Esophagus squamous epithelium (tissue), 4 donors: ENCODE measurements at regions not wholly inside any gene's neighbourhood (a gene's known extent, or its start where the extent isn't known, plus 50 kb on each side); places are given as distances from the start of the nearest gene placed in this dataset.

Source experiments
- POLR2A ChIP-seq, 4 donors: fragments of 450-650 bp; IDR thresholded peaks; one replicate each; pipeline ENCODE4 v1.6.1; 2017; ENCODE audit warnings: antibody characterized with exemption in 4 of 4, mild to moderate bottlenecking in 4 of 4, moderate library complexity in 3 of 4
- TF ChIP-seq, protein P1 (sequence below), 6 experiments: fragments of 450-650 bp in 4 of 6; fragments of 200-600 bp in 2 of 6; sonication (generic) in 2 of 6; IDR thresholded peaks; one replicate each; pipeline ENCODE4 v1.5.1; 2016 to 2019; ENCODE audit warnings: antibody characterized with exemption in 6 of 6, mild to moderate bottlenecking in 4 of 6, moderate library complexity in 4 of 6

DNA sequence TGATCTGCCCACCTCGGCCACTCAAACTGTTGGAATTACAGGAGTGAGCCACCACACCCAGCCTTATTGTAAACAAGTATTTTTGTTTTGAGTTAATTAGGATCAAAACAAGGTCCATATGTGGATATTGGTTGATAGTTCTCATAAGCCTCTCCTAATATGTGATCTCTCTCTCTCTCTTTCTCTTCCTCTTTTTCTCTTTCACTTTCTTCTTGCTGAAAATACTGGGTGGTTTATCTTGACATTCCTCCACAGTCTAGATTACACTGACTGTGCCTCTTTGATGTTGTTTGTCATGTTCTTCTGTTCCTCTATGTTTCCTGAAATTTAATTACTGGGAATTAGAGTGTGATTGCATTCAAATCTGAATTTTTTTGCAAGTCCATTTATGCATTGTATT is 547.5 kb upstream of the NRXN1 start:
- TF ChIP-seq, protein P1, sequence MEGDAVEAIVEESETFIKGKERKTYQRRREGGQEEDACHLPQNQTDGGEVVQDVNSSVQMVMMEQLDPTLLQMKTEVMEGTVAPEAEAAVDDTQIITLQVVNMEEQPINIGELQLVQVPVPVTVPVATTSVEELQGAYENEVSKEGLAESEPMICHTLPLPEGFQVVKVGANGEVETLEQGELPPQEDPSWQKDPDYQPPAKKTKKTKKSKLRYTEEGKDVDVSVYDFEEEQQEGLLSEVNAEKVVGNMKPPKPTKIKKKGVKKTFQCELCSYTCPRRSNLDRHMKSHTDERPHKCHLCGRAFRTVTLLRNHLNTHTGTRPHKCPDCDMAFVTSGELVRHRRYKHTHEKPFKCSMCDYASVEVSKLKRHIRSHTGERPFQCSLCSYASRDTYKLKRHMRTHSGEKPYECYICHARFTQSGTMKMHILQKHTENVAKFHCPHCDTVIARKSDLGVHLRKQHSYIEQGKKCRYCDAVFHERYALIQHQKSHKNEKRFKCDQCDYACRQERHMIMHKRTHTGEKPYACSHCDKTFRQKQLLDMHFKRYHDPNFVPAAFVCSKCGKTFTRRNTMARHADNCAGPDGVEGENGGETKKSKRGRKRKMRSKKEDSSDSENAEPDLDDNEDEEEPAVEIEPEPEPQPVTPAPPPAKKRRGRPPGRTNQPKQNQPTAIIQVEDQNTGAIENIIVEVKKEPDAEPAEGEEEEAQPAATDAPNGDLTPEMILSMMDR (IDR thresholded peaks at IDR 0.05) = no peak
- TF ChIP-seq POLR2A (IDR thresholded peaks at IDR 0.05) = no peak
